SK-N-SH treated with all-trans-retinoic acid at 6 μM for 48 hours (cell line): ENCODE measurements at regions not wholly inside any gene's neighbourhood (a gene's known extent, or its start where the extent isn't known, plus 50 kb on each side); places are given as distances from the start of the nearest gene placed in this dataset.

Experiments
- ATAC-seq: fragments of 200-7000 bp; cut with Tn5 transposase; 3 replicates; pipeline ENCODE4 v1.9.1; 2020; ENCODE audit warnings: mild to moderate bottlenecking, moderate library complexity
- ARNTL ChIP-seq: fragments of 450-650 bp; formaldehyde crosslinking; IDR thresholded peaks from 2 replicates; pipeline ENCODE4 v1.5.0; 2020; ENCODE audit warnings: low read depth, mild to moderate bottlenecking, moderate library complexity, borderline replicate concordance
- BACH2 ChIP-seq: fragments of 250-450 bp; sonication (Bioruptor Pico); IDR thresholded peaks from 2 replicates; pipeline ENCODE4 v1.9.0; 2021; ENCODE audit warnings: mild to moderate bottlenecking, borderline replicate concordance
- CREB5 ChIP-seq: fragments of 250-450 bp; sonication (Bioruptor Pico); IDR thresholded peaks from 2 replicates; pipeline ENCODE4 v1.5.1; 2020; ENCODE audit warnings: low read depth, mild to moderate bottlenecking, moderate library complexity
- CSRNP3 ChIP-seq: fragments of 250-450 bp; sonication (Bioruptor Pico); IDR thresholded peaks from 2 replicates; pipeline ENCODE4 v1.5.1; 2021; ENCODE audit warnings: mild to moderate bottlenecking, moderate library complexity
- ESRRG ChIP-seq: fragments of 250-450 bp; sonication (Bioruptor Pico); IDR thresholded peaks from 2 replicates; pipeline ENCODE4 v1.6.1; 2021; ENCODE audit warnings: mild to moderate bottlenecking
- ISL1 ChIP-seq: fragments of 250-450 bp; sonication (Bioruptor Pico); IDR thresholded peaks from 2 replicates; pipeline ENCODE4 v2.1.2; 2022; ENCODE audit warnings: mild to moderate bottlenecking, moderate library complexity
- OSR1 ChIP-seq: fragments of 250-450 bp; sonication (Bioruptor Pico); IDR thresholded peaks from 2 replicates; pipeline ENCODE4 v1.8.0; 2022; ENCODE audit warnings: moderate library complexity, mild to moderate bottlenecking, inconsistent platforms
- PATZ1 ChIP-seq: fragments of 250-450 bp; sonication (Bioruptor Pico); IDR thresholded peaks from 2 replicates; pipeline ENCODE4 v1.8.0; 2020; ENCODE audit warnings: mild to moderate bottlenecking, moderate library complexity, borderline replicate concordance
- POU6F1 ChIP-seq: fragments of 250-450 bp; sonication (Bioruptor Pico); IDR thresholded peaks from 2 replicates; pipeline ENCODE4 v1.8.0; 2021; ENCODE audit warnings: low read depth, mild to moderate bottlenecking, moderate library complexity, borderline replicate concordance
- PPARA ChIP-seq: fragments of 250-450 bp; sonication (Bioruptor Pico); IDR thresholded peaks from 2 replicates; pipeline ENCODE4 v1.5.0; 2020; ENCODE audit warnings: mild to moderate bottlenecking, borderline replicate concordance
- RARB ChIP-seq: fragments of 250-450 bp; sonication (Bioruptor Pico); IDR thresholded peaks from 2 replicates; pipeline ENCODE4 v1.8.0; 2021; ENCODE audit warnings: mild to moderate bottlenecking, moderate library complexity
- SNAI2 ChIP-seq: fragments of 250-450 bp; sonication (Bioruptor Pico); IDR thresholded peaks from 2 replicates; pipeline ENCODE4 v1.5.0; 2020; ENCODE audit warnings: mild to moderate bottlenecking, moderate library complexity
- TCF4 ChIP-seq: fragments of 250-450 bp; sonication (Bioruptor Pico); IDR thresholded peaks from 2 replicates; pipeline ENCODE4 v1.8.0; 2021; ENCODE audit warnings: mild to moderate bottlenecking, moderate library complexity, borderline replicate concordance
- TOX ChIP-seq: fragments of 250-450 bp; sonication (Bioruptor Pico); IDR thresholded peaks from 2 replicates; pipeline ENCODE4 v1.8.0; 2021; ENCODE audit warnings: mild to moderate bottlenecking, moderate library complexity, borderline replicate concordance
- TSHZ2 ChIP-seq: fragments of 250-450 bp; sonication (Bioruptor Pico); IDR thresholded peaks from 2 replicates; pipeline ENCODE4 v1.5.0; 2020; ENCODE audit warnings: mild to moderate bottlenecking, moderate library complexity
- ZC3H10 ChIP-seq: fragments of 250-450 bp; sonication (Bioruptor Pico); IDR thresholded peaks from 2 replicates; pipeline ENCODE4 v1.5.1; 2021; ENCODE audit warnings: mild to moderate bottlenecking, moderate library complexity
- ZFP3 ChIP-seq: fragments of 250-450 bp; sonication (Bioruptor Pico); IDR thresholded peaks from 2 replicates; pipeline ENCODE4 v1.5.0; 2020; ENCODE audit warnings: mild to moderate bottlenecking, moderate library complexity
- ZFP30 ChIP-seq: fragments of 450-650 bp; formaldehyde crosslinking; IDR thresholded peaks from 2 replicates; pipeline ENCODE4 v1.5.0; 2022; ENCODE audit warnings: mild to moderate bottlenecking, moderate library complexity
- ZNF565 ChIP-seq: fragments of 450-650 bp; formaldehyde crosslinking; conservative IDR thresholded peaks from 2 replicates; pipeline ENCODE4 v1.5.0; 2020; ENCODE audit warnings: low read depth, mild to moderate bottlenecking, moderate library complexity
- ZNF70 ChIP-seq: fragments of 450-650 bp; formaldehyde crosslinking; IDR thresholded peaks from 2 replicates; pipeline ENCODE4 v1.5.0; 2020; ENCODE audit warnings: mild to moderate bottlenecking, moderate library complexity
- ZNF8 ChIP-seq: fragments of 450-650 bp; formaldehyde crosslinking; IDR thresholded peaks from 2 replicates; pipeline ENCODE4 v1.5.0; 2020; ENCODE audit warnings: mild to moderate bottlenecking, moderate library complexity

- ATAC-seq, result no peak
- TF ChIP-seq ZNF70 (CRISPR knock-in tag), result no peak
- TF ChIP-seq ZNF8 (CRISPR knock-in tag), result no peak
- TF ChIP-seq ZNF565 (CRISPR knock-in tag), result no peak
- no peak for TF ChIP-seq ZFP3 (CRISPR knock-in tag)
- no peak for TF ChIP-seq ZC3H10 (CRISPR knock-in tag)
- no peak for TF ChIP-seq BACH2 (CRISPR knock-in tag)
- TF ChIP-seq ZFP30 (CRISPR knock-in tag), result no peak
- TF ChIP-seq POU6F1 (CRISPR knock-in tag), result no peak
- no peak for TF ChIP-seq PPARA (CRISPR knock-in tag)
- no peak for TF ChIP-seq ISL1 (CRISPR knock-in tag)
- TF ChIP-seq PATZ1 (CRISPR knock-in tag), result no peak
- TF ChIP-seq RARB (CRISPR knock-in tag), result no peak
- TF ChIP-seq TSHZ2 (CRISPR knock-in tag), result no peak
These were observed 113.9 kb upstream of the THBS2 start for GRCh38 chr6:169367507-169367906.

GRCh38 chr6:169366258-169366901 is 112.7 kb upstream of the THBS2 start:
- TF ChIP-seq ZC3H10 (CRISPR knock-in tag) (no peak), CSRNP3 (no peak), BACH2 (CRISPR knock-in tag) (no peak), ESRRG (CRISPR knock-in tag) (no peak), CREB5 (CRISPR knock-in tag) (no peak), ZFP3 (CRISPR knock-in tag) (no peak), ISL1 (CRISPR knock-in tag) (no peak), PPARA (CRISPR knock-in tag) (no peak), ARNTL (CRISPR knock-in tag) (no peak), ZNF70 (CRISPR knock-in tag) (no peak), ZFP30 (CRISPR knock-in tag) (no peak), ZNF565 (CRISPR knock-in tag) (no peak), PATZ1 (CRISPR knock-in tag) (no peak), TCF4 (CRISPR knock-in tag) (no peak), POU6F1 (CRISPR knock-in tag) (no peak), OSR1 (CRISPR knock-in tag) (no peak), ZNF8 (CRISPR knock-in tag) (no peak), SNAI2 (CRISPR knock-in tag) (no peak), TOX (CRISPR knock-in tag) (no peak)
- TF ChIP-seq, all 23 proteins: peak for 0
- ATAC-seq, result no peak
